Endodermal cell (in vitro differentiated cells): ENCODE measurements at regions not wholly inside any gene's neighbourhood (a gene's known extent, or its start where the extent isn't known, plus 50 kb on each side); places are given as distances from the start of the nearest gene placed in this dataset.
A peak's percentile ranks its signal among the peaks of the same experiment; 100 is the strongest.

ENCODE experiments used
- DNase-seq: peaks from one replicate; pipeline ENCODE4 v3.0.0-alpha.2; 2017
- H3K27ac ChIP-seq: 2 replicates; pipeline ENCODE4 v1.5.1; 2013; ENCODE audit warnings: mild to moderate bottlenecking, low read depth, low read length, moderate library complexity
- H3K27me3 ChIP-seq: 2 replicates; pipeline ENCODE4 v1.6.1; 2013; ENCODE audit warnings: mild to moderate bottlenecking, low read length, moderate library complexity; ENCODE audit not compliant: insufficient read depth, control insufficient read depth, poor library complexity, severe bottlenecking
- H3K36me3 ChIP-seq: 2 replicates; pipeline ENCODE4 v1.7.0; 2013; ENCODE audit warnings: mild to moderate bottlenecking, low read length, moderate library complexity; ENCODE audit not compliant: control insufficient read depth, insufficient read depth
- H3K4me1 ChIP-seq: one replicate; pipeline ENCODE4 v1.7.0; 2013; ENCODE audit warnings: low read length; ENCODE audit not compliant: control insufficient read depth, insufficient read depth
- H3K4me3 ChIP-seq: 2 replicates; pipeline ENCODE4 v1.5.1; 2013; ENCODE audit warnings: mild to moderate bottlenecking, low read length, moderate library complexity
- H3K9ac ChIP-seq: 2 replicates; pipeline ENCODE4 v1.6.1; 2013; ENCODE audit warnings: mild to moderate bottlenecking, low read length, moderate library complexity; ENCODE audit not compliant: poor library complexity, severe bottlenecking; ENCODE audit errors: extremely low read depth
- H3K9me3 ChIP-seq: 2 replicates; pipeline ENCODE4 v1.6.1; 2013; ENCODE audit warnings: mild to moderate bottlenecking, low read length, moderate library complexity; ENCODE audit not compliant: control insufficient read depth
- H3K27ac Mint-ChIP-seq: 2 replicates; pipeline ENCODE4 v1.8.0; 2020; ENCODE audit warnings: mixed read lengths
- H3K27me3 Mint-ChIP-seq: 2 replicates; pipeline ENCODE4 v1.8.0; 2021; ENCODE audit warnings: mild to moderate bottlenecking, mixed read lengths; ENCODE audit not compliant: insufficient read depth
- H3K36me3 Mint-ChIP-seq: 2 replicates; pipeline ENCODE4 v1.8.0; 2020; ENCODE audit warnings: low read depth, mixed read lengths
- H3K4me1 Mint-ChIP-seq: 2 replicates; pipeline ENCODE4 v1.8.0; 2020; ENCODE audit warnings: mixed read lengths
- H3K4me3 Mint-ChIP-seq: 2 replicates; pipeline ENCODE4 v1.8.0; 2020; ENCODE audit warnings: mild to moderate bottlenecking, moderate library complexity, mixed read lengths
- H3K9me3 Mint-ChIP-seq: 2 replicates; pipeline ENCODE4 v1.8.0; 2020; ENCODE audit warnings: mild to moderate bottlenecking, mixed read lengths
- CTCF ChIP-seq: fragments of 200-600 bp; sonication (generic); conservative IDR thresholded peaks from 2 replicates; pipeline ENCODE4 v1.5.0; 2021; ENCODE audit warnings: antibody characterized with exemption, mild to moderate bottlenecking
- WGBS, 2 experiments: methylation state at CpG; one replicate each; pipeline versions ENCODE4 v1.1.5 to v1.1.7; 2013; ENCODE audit warnings: missing lambda C conversion rate in 2 of 2, mixed read lengths in 1 of 2; ENCODE audit not compliant: insufficient coverage in 1 of 2, insufficient read length in 1 of 2; 5-methylcytosine and 5-hydroxymethylcytosine counted together

GRCh38 chr6:137549106-137549505, 54.9 kb upstream of the OLIG3 start:
- Mint-ChIP-seq H3K27me3 (peaks cover 3% of the 10 kb centered on the region), H3K4me3 (no peak overlapping the region), H3K27ac (no peak overlapping the region), H3K4me1 (no peaks in the 10 kb centered on the region), H3K9me3 (no peaks in the 10 kb centered on the region), H3K36me3 (no peaks in the 10 kb centered on the region)
- no peaks in the 10 kb centered on the region for H3K9me3 ChIP-seq
- 88 to 89% methylated on average over 1 to 2 of the region's 2 CpGs for WGBS, 2 experiments
- H3K9ac ChIP-seq, result no peak overlapping the region
- no peak for TF ChIP-seq CTCF
- H3K27ac ChIP-seq, result no peak overlapping the region
- no peaks in the 10 kb centered on the region for H3K36me3 ChIP-seq
- H3K27me3 ChIP-seq, result no peaks in the 10 kb centered on the region
- no peak overlapping the region for H3K4me3 ChIP-seq
- no peak for DNase-seq
- H3K4me1 ChIP-seq, result no peaks in the 10 kb centered on the region

GRCh38 chr6:137550535-137550934, 56.3 kb upstream of the OLIG3 start:
- peak overlapping the region; percentile 36 for H3K27ac ChIP-seq
- Mint-ChIP-seq H3K4me1 (peaks cover 2% of the 10 kb centered on the region), H3K36me3 (no peaks in the 10 kb centered on the region), H3K27me3 (peaks cover 5% of the 10 kb centered on the region), H3K9me3 (no peaks in the 10 kb centered on the region), H3K4me3 (no peak overlapping the region), H3K27ac (no peak overlapping the region)
- H3K9me3 ChIP-seq, result no peaks in the 10 kb centered on the region
- no peak for TF ChIP-seq CTCF
- no peaks in the 10 kb centered on the region for H3K4me1 ChIP-seq
- no peak for DNase-seq
- 38% methylated on average over 4 of the region's 4 CpGs; no CpG with 5 or more reads in 1 of the 2 experiments for WGBS, 2 experiments
- no peaks in the 10 kb centered on the region for H3K36me3 ChIP-seq
- H3K4me3 ChIP-seq, result no peak overlapping the region
- no peak overlapping the region for H3K9ac ChIP-seq
- H3K27me3 ChIP-seq, result no peaks in the 10 kb centered on the region

DNA sequence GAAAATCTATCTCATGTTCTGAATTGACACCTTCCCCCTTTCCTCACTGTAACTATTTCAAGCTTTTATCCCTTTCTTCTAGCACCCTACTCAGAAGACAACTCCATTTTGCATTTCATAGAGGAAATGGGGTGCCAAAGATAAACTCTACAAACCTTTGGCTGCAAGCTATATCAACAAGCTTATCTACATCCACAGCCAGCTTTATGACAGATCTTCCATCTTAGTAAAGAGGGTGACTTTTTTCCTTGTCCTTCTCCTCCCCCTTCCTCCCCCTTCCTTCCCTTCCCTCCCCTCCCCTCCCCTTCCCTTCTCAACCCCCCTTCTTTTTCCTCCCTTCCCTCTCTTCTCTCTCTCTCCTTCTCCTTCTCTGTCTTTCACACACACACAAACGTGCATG, 58.0 kb upstream of the OLIG3 start:
- H3K27ac Mint-ChIP-seq, result no peak overlapping the region
- no peak for DNase-seq
- no peaks in the 10 kb centered on the region for H3K27me3 ChIP-seq
- no peaks in the 10 kb centered on the region for H3K36me3 ChIP-seq
- peaks cover 5% of the 10 kb centered on the region for H3K27me3 Mint-ChIP-seq
- H3K27ac ChIP-seq, result no peak overlapping the region
- H3K4me1 Mint-ChIP-seq, result peaks cover 2% of the 10 kb centered on the region
- H3K4me3 ChIP-seq, result no peak overlapping the region
- TF ChIP-seq CTCF, result no peak
- no peak overlapping the region for H3K4me3 Mint-ChIP-seq
- H3K9ac ChIP-seq, result no peak overlapping the region
- no peaks in the 10 kb centered on the region for H3K36me3 Mint-ChIP-seq
- 89 to 100% methylated on average over 1 of the region's 1 CpG for WGBS, 2 experiments
- H3K9me3 ChIP-seq, result no peaks in the 10 kb centered on the region
- H3K9me3 Mint-ChIP-seq, result no peaks in the 10 kb centered on the region
- no peaks in the 10 kb centered on the region for H3K4me1 ChIP-seq
